Stimulated activated CD4-positive, alpha-beta T cell treated with anti-CD3 and anti-CD28 coated beads, Interleukin-1b, Interleukin-23, amount 100 ng/mL, for 48 hours (primary cell): ENCODE measurements at regions not wholly inside any gene's neighbourhood (a gene's known extent, or its start where the extent isn't known, plus 50 kb on each side); places are given as distances from the start of the nearest gene placed in this dataset.

ENCODE experiments used
- DNase-seq: peaks from one replicate; pipeline ENCODE4 v3.0.0-alpha.2; 2020

DNA sequence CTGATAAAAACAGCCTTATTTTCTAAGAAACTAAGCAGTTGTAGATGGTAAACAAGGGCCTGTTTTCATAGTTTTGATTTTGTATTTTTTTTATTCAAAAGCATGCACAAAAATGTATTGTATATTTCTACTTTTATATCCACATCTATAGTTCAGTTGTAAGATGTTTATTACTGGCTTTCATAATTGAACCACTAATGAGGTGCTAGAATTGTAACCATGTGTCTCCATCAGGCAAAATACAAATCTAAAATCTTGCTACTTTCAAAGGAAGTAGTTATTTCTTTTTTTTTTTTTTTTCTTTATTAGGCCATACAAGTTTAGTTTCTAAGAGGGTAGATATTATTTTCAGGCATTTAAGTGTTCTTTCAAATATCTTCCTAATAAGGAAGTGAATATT lies 1755.0 kb downstream of the MAT2B start:
- DNase-seq = no peak

DNA sequence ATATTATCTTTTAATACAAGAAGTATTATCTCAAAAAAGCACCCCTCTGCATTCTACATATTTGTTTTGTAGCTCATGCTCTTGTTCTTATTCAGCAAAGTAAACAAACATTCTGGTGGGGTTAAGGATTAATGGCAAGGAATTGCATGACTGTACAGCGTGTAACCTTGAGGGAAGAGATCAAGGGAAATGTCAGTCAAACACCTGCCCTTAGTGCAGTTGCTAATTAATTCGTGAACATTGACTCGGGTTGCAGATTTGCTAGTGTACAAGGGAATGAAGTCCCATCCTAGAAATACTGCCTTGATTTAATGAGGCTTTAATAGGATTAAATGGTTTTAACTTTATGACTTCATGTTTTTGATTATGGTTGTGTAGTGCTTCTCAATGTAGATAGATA lies 1758.1 kb downstream of the MAT2B start:
- no peak for DNase-seq

DNA sequence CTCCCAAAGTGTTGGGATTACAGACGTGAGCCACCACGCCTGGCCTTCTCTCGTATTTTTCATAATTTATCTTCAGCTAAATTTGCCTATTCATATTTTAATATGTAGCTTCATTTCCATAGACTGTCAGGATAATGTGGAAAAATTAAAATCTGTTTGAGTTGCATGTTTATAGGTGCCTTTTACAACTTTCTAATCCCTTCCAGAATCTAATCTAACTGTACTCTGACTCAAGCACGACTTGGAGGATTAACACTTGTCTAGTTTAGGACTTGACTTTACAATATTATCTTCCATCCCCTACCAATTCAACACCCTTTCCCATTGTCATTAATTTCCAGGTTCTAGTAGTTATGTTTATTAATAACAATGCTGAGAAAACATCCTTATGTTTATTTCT lies 1761.5 kb downstream of the MAT2B start:
- DNase-seq = no peak

DNA sequence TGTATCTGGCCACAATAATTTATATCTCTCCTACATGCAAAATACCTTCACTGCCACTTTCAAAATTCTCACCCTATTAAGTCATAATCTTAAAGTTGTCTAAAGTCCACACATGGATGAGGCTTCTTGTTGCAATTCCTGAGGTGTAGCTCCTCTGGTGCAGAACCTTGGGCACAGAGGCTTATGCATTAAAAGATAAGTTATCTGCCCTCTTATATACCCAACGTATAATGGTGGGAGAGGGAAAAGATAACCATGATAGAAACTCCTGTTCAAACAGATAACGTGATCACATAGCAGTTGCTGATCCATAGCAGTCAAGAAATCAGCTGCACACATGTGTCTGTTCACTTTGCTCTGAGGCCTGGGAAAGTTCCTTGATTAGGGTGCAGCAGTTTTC lies 1767.0 kb downstream of the MAT2B start:
- DNase-seq = no peak

DNA sequence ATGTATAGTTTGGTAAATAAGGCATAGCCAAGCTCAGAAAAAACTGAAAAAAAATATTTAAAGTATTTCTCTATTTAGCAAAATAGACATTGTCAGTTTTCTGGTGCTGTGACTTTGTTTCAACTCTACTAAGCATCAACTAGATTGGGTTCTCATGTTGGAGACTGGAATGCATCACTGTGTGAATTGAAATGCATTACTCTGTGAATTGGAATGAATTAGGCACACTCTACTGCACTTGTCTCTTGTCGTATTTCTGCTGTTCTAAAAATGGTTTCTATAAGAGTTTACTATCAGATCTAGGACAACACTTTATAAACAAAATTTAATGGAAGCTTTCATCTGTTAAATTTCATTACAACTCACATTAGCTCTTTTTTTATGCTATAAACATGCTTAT lies 1772.2 kb downstream of the MAT2B start:
- no peak for DNase-seq

DNA sequence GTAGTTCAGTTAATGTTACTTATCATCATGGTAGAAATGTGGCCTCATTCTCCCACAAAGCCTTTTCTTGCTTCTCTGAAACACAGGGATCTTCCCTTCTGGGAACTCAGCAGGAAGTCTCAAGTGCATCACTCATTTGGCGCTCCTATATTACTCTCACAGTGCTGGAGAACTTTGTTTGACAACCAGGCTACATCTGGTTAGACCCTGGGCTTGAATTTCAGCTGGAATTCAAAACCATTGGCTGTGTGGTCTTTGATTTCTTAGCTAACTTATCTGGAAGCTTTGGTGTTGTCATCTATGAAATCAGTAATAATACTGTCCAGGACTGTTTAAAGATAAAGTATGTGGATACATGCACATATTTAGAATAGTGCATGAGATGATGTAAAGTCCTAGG lies 1777.1 kb downstream of the MAT2B start:
- no peak for DNase-seq

DNA sequence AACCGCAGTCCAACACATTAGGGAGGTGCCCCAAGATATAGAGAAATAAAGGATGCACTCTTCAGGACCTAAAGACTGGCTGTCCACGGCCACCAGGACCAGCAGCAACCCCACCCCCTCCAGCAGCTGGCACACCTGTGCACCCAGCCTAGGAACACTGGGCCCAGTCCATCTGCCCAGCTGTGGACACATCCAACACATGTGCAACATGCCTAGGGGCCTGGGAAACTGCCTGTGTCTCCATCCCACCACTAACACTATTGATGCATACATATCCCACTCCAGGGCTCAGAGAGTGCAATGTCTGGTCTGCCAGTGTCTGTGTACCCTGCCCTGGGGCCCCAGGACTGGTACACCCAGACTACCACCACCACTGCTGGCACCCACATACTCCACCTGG lies 1781.3 kb downstream of the MAT2B start:
- no peak for DNase-seq

DNA sequence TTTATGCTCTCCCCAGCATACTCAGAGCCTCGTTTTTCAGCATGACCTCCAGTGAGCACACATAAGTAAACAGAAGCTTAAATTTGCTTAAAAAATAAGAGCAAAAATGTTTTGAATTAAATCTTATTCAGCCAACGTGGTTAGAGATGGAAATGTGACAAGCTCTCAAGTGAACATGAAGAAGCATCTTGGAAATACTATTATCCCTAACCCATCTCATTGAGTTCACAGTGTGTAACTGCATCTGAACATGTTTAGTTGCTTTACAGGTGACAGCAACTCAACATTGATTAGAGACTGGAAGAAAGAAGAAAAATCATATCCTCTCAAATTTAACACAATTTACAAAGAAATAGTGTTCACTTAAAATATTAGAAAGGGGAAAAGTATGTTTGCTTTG lies 1785.1 kb downstream of the MAT2B start:
- DNase-seq = no peak

DNA sequence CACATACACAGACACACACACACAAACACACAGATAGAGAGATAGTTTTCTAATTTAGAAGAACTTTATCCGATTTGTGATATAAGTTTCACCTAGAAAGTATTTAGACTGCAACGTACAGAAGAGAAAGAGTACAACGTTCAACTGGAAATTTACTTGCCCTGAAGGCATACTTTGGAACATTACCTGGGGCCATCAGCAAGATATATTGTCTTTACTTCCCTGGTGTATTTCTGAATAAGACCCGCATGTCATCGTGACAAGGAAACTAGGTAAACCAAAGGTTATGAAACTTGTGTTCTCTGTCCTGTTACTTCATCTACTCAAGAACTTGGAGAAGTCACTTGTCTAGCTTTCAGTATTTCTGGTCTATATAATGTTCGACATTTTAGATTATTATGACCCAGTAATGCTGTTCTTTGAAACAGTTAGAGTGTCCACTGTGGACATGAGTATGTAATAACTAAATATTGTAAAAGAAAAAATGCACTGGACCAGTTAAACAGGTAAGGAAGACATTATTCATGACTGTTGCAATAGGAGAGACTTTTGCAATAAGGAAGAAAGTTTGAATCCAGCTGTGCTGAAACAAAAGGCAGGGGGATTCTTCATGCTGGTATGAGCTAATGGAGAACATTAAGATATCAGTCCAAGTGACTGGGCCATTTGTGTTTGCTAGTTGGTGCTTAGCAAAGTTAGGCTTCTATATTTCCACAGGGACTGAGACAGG lies 1791.1 kb downstream of the MAT2B start:
- no peak for DNase-seq

DNA sequence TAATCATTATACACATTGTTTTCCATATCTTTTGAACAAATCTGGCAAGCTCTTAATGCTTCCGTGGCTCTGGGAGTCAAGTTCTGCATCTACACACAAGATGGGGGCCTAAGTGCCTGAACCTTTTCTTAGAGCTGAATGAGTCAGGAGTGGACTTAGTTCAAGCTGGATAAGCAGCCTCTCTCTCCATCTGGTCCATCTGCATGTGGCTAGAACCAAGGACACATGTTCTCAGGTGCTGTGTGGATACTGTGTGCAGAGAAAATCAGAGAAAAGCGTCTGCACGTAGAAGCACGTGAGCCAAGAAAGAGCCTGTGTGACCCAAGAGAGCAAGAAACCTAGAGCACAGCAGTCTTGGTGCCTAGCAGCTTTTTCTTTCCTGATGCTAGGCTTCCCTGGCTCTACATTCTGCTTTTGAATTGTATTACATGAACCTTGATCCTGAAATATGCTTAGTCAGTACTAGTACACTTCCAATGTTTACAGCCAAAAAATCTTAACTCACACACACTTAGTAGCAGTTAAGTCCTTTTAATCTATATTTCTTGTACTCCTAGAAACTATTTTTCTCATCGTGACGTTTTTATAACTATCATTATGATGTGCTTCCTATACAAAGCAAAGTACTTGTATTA lies 1798.9 kb downstream of the MAT2B start:
- DNase-seq = no peak

DNA sequence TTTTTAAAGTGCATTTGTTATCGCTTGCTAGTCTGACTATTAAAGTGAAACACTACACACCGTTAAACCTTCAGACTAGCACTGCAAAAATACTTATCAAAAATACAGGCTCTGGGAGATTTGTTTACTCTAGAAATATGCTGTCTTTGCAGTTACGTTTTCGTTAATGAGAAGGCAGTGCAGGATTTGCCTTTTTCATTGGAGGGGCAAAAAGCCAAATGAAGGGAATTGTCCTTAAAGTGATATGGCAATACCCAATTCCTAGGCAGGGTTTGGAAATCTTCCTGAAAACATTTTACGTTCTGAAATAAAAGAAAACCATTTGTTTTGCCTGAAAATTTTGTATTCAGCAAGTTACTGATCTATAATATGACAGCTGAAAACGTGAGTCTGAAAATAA lies 1800.2 kb downstream of the MAT2B start:
- no peak for DNase-seq

DNA sequence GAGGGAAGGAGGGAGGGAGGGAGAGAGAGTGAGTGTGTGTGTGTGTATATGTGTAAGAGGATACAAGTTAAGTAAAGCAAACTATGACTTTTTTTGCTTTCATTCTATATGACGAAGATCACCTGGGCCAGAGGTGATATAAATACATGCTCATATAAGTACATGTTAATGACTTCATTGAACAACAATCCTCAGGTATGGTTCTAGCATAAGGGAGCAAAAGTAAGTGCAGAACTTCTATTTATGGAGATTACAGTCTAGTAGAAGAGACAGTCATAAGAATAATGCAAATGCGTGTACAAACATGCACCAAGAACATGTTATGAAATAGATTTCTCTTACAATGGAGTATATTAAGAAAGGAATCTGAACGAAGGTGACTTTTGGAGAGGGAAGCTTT lies 1804.0 kb downstream of the MAT2B start:
- DNase-seq = no peak

DNA sequence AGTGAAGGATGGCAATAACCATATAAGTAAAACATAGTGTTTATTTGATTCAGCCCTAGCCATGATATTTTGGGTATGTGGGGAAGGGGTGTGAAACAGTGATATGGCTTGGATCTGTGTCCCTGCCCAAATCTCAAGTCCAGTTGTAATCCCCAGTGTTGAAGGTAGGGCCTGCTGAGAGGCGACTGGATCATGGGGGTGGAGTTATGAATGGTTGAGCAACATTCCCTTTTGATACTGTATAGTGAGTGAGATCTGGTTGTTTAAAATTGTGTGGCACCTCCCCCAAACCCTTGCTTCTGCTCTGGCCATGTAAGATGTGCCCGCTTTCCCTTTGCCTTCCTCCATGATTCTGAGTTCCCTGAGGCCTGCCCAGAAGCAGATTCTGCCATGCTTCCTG lies 1804.6 kb downstream of the MAT2B start:
- DNase-seq = no peak

DNA sequence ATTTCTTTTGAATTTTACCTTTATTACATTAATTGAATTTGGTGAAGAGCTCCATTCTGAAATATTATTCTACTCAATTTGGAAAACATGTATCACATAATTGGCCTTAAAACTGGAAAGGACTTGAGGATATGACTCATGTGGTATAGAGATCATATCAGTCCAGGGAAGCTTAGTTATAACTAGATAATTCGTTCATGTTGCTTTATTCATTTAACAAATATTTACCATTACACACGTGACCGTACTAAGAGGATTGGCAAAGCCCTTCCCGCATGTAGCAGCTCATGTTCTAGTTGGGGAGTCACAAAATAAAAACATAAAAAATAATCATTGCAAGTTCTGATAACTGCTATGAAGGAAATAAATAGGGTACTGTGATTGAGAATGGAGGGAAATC lies 1816.5 kb downstream of the MAT2B start:
- no peak for DNase-seq

DNA sequence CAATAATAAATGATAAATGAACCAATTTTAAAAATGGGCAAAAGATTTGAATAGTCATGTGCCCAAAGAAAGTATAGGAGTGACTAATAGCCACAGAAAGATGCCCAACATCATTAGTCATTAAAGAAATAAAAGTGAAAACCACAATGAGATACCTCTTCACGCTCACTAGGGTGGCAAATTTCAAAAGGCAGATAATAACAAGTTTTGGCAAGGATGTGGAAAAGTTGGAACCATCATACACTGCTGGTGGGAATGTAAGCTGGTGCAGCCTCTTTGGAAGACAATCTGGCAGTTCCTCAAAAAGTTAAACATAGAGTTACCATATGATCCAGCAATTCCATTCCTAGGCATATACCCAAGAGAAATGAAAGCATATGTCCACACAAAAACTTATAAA lies 1819.8 kb downstream of the MAT2B start:
- no peak for DNase-seq

DNA sequence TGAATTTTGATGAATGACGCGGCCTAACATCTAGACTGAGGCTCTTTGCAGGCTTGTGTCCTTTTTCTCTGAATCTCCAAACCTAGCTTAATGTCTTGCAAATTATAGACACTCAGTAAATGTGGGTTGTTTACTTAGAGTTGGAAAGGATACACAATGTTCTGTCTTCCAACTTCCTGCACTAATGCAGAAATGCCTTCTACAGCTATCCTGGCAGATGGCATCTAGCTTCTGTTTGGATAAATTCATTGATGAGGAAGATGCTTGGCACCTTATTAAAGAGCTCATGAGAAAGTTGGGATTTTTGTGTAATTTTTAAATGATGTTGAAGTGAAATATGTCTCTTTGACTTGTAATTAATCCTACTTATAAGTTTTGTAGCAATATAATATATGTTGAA lies 1822.2 kb downstream of the MAT2B start:
- no peak for DNase-seq

DNA sequence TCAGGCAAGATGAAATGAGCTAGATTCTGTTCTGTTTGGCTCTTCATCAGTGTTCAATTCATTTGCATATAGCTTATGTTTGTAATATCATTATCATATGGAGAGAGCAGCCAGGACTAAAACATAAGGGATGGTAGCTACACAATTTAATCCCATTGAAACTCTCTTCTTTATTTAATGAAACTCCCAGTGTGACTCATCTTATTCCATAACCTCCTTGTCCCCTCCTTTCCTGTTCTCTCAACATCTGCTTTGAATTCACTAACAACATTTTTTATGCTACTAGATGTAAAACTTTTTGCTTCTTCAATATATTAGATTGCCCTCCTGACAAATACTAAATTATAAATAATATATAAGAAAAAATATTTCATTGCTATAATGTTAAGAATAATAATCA lies 1823.4 kb downstream of the MAT2B start:
- DNase-seq = no peak

DNA sequence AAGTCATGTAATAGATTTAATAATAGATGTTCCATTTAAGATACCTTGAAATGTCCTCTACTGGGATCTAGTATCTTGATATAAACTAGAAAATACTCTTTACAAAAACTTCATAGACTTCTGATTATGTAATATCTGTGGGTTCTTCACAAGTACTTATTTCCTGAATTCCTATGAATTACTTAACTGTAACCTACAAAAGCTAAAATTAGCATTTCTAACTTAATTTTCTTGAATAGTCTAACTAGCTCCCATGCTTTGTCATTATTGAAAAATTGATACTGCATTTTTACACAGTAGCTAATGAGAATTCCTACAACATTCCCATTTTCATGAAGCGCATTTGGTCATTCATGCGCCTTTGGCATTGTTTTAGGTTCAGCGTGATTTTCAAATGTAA lies 1828.2 kb downstream of the MAT2B start:
- no peak for DNase-seq

DNA sequence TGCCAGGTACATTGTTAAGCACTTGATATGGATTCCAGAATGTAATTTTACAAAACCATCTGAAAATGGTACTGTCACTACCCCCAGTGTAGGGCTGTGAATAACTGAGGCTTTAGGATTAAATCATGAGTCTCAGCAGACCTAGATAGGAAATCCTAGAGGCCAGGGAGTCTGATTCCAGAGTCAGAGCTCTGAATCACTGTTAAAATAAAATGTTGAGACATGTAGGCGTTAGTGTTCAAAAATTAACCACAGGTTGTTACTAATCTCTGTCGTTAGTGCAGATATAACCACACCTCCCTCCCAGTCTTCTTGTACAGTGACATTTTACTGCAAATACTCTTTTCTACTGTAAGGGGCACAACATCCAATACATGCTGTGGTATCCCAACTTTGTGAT lies 1828.8 kb downstream of the MAT2B start:
- no peak for DNase-seq

DNA sequence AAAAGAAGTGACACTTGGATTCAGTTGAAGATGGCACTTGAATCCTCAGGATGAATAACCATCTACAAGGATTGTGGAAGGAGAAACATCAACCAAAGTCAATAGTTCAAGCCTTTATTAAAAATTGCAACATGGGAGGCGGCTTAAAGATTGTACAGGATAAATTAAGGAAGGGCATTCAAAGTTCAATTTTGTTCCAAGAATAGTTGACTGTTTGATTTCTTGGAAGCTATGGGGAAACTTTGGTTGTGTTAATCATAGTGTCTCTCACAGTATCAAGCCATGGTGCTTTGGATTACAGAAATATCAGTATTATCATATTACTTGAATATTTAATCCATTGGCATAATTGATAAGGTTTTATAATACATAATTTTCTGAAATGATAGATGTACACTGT lies 1844.3 kb downstream of the MAT2B start:
- DNase-seq = no peak

DNA sequence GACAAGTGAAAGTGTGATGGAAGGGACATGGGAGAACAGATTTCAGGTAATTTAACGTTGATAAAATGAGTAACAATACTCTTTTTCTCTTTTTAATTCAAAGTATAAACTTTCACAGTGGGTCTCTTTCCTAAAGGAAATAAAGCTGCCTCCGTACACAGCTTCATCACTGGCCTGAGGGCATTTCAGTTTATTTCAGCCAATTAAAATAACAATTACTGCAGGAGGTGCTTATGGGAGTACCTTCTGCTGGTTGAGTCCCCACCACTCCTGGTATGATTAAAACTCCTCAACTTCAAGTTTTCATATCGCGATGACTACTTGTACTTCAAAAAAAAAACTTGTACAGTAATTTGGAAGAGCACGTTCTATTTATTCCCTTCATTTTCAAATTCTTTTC lies 1845.9 kb downstream of the MAT2B start:
- no peak for DNase-seq

DNA sequence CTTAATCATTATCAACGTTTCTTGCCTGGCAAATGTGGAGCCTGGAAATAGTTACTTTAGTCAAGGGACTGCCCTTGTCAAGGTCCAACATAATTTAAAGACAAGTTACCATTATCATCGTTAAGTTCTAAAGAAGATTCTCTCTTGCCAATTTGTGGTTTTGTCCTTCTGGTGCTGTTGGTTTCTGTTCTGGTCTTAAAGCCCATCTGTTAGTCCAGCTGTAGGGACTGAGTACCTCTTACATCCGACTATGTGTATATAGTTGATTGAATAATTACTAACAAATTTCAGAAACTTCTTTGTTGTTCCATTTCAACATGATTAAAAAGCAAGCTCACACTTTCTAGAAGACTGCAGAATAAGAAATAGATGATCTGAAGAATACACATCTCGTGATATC lies 1854.9 kb downstream of the MAT2B start:
- DNase-seq = no peak

DNA sequence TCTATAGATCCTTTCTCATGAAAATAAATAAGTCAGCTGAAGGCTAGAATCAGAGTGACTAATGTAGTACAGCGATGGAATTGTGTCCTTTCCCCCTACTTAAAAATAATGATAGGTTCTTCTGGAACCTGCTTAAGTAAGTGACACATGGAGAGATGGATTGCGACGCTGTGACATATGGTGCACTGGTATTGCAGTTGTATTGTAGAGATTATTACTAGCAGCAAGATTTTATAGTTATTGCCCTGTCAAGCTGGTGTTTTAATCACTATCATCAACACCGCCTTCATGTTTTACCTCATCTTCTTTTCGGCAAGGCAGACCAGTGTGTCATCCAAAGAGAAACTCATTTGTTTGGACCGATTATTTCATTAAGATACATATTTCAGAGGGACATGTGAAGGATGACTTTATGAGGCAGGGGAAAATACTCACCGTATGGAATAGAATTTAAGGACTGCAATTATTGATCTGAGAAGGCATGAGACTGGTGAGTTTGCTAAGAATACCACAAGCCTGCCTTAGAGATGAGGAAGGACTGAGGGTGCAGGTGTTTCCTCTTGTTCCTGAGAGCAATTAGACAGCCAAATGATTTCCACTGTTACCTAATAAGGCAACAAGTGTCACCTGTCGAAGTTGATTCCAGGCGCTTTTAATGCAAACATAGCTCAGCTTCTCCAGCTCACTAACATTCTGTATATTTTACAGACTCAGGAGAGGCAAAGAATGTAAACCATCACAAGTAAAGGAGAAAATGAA lies 1855.5 kb downstream of the MAT2B start:
- no peak for DNase-seq

DNA sequence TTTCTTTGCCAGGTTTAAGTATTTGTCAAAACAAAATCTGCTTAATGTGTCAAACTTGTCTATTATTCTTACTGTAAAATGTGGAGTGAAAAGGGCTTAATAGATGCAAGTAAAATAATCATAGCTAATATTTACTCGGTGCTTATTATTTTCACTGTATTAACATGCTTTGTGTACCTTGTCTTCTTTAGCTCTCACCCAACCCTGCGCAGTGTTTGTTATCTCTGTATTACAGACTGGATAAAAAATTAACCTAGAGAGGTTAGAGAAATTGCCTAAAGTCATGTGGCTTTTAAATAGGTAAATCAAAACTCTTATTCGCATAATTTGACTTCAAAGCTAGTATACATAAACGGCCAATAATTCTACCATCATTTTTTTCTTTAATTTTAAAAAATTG lies 1864.8 kb downstream of the MAT2B start:
- no peak for DNase-seq
